ENCODE measurements at regions not wholly inside any gene's neighbourhood (a gene's known extent, or its start where the extent isn't known, plus 50 kb on each side); places are given as distances from the start of the nearest gene placed in this dataset.

DNA sequence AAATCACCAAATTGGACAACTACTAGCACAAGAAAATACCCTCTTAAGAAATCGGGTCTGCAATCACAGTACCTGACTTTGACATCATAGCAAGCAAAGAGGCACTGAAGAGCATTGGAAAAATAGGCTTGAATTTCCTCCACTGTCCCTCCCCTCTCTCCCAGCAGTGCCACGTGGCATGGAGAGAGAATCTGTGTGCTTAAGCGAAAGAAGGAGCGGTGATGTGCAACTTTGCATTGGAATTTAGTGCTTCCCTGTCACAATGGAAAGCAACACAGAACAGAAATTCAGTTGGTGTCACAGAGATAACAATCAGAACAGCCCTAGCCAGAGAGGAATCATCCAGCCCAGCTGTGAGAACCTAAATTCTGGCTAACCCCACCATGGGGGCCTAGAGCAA lies 207.5 kb upstream of the SLITRK3 start:
- no peak for TF ChIP-seq EZH2 (IDR thresholded peaks at IDR 0.05; ENCODE audit: low read length, unreplicated experiment)
- TF ChIP-seq, protein P1, sequence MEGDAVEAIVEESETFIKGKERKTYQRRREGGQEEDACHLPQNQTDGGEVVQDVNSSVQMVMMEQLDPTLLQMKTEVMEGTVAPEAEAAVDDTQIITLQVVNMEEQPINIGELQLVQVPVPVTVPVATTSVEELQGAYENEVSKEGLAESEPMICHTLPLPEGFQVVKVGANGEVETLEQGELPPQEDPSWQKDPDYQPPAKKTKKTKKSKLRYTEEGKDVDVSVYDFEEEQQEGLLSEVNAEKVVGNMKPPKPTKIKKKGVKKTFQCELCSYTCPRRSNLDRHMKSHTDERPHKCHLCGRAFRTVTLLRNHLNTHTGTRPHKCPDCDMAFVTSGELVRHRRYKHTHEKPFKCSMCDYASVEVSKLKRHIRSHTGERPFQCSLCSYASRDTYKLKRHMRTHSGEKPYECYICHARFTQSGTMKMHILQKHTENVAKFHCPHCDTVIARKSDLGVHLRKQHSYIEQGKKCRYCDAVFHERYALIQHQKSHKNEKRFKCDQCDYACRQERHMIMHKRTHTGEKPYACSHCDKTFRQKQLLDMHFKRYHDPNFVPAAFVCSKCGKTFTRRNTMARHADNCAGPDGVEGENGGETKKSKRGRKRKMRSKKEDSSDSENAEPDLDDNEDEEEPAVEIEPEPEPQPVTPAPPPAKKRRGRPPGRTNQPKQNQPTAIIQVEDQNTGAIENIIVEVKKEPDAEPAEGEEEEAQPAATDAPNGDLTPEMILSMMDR (conservative IDR thresholded peaks at IDR 0.05; ENCODE audit: low read depth, low read length): no peak
- TF ChIP-seq EZH2phosphoT487 (IDR thresholded peaks at IDR 0.05; ENCODE audit: borderline replicate concordance, low read length): no peak
- Histone ChIP-seq H3K9me2 (replicated peaks; ENCODE audit: low read length) (no peaks in the 10 kb centered on the region), H3K9ac (ENCODE audit: low read length) (no peak overlapping the region), H3K9me3 (ENCODE audit: low read length) (no peaks in the 10 kb centered on the region), H3K4me1 (ENCODE audit: insufficient read depth, low read length) (no peaks in the 10 kb centered on the region), H3F3A (ENCODE audit: low read length, unreplicated experiment) (no peaks in the 10 kb centered on the region), H3K27ac (ENCODE audit: low read length) (no peak overlapping the region), H3K27me3 (ENCODE audit: low read length) (no peaks in the 10 kb centered on the region), H3K4me2 (ENCODE audit: low read length) (no peak overlapping the region), H3K36me3 (ENCODE audit: low read depth, low read length) (no peaks in the 10 kb centered on the region), H3K4me3 (ENCODE audit: low read length) (no peak overlapping the region), H4K20me1 (ENCODE audit: low read length) (no peaks in the 10 kb centered on the region), H2AFZ (ENCODE audit: low read length) (no peak overlapping the region), H3K79me2 (ENCODE audit: low read length) (no peaks in the 10 kb centered on the region)
- ATAC-seq (no peak), DNase-seq (no peak)
- no TSS peak for BruUV-seq (replicated peaks)
- CTCF ChIA-PET: no interaction called here
- intact Hi-C loops (cut with micrococcal nuclease): no loop called here
- POLR2A ChIA-PET (ENCODE audit: unreplicated experiment): no interaction called here

DNA sequence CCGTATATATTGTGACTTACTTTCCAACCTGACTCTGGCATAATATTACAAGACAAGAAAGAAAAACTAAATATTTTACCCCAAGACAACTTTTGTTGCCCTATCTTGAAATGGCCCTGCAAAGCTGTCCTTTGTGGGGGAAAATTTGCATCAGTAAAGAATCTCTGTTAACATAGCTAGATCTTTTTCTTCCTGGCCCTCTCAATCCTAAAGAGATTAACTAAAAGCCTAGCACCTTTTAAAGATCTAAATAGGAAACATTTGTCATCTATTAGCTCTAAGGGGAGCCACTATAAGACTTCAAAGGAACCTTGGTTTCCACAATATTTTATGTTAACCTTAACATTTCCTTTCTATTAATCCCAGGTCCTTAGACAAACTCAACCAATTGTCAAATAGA lies 199.0 kb upstream of the SLITRK3 start:
- no peak for DNase-seq
- BruUV-seq (replicated peaks): no TSS peak

DNA sequence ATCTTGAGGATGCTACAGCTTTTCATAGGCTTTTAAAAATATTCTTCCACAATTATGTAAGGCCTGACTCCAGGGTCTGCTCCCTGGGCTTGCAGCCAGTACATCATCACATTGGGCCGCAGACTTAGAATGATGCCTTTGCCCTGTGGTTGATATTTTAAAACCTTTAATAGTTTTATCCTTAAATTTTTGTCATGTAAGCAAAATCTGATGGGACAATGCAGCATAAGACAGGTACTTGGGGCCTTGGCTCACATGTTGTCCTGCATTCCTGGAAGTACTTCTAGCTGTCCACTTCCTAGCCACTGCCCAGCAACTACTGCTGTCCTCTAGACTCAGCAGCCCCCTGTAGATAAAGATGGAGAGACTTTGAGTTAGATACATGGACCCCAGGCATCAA lies 197.3 kb upstream of the SLITRK3 start:
- H3K79me2 ChIP-seq (ENCODE audit: low read length): no peaks in the 10 kb centered on the region
- no peak overlapping the region for H3K27ac ChIP-seq (ENCODE audit: low read length)
- ChIA-PET CTCF (no interaction called here), POLR2A (ENCODE audit: unreplicated experiment) (no interaction called here)
- H3K36me3 ChIP-seq (ENCODE audit: low read depth, low read length): no peaks in the 10 kb centered on the region
- H4K20me1 ChIP-seq (ENCODE audit: low read length): no peaks in the 10 kb centered on the region
- DNase-seq (no peak), ATAC-seq (no peak)
- no peak overlapping the region for H3K4me2 ChIP-seq (ENCODE audit: low read length)
- no peak overlapping the region for H2AFZ ChIP-seq (ENCODE audit: low read length)
- BruUV-seq (replicated peaks): no TSS peak
- no peaks in the 10 kb centered on the region for H3K4me1 ChIP-seq (ENCODE audit: insufficient read depth, low read length)
- H3K9ac ChIP-seq (ENCODE audit: low read length): no peak overlapping the region
- no peaks in the 10 kb centered on the region for H3K9me2 ChIP-seq (replicated peaks; ENCODE audit: low read length)
- H3F3A ChIP-seq (ENCODE audit: low read length, unreplicated experiment): no peaks in the 10 kb centered on the region
- no peak overlapping the region for H3K4me3 ChIP-seq (ENCODE audit: low read length)
- no peaks in the 10 kb centered on the region for H3K9me3 ChIP-seq (ENCODE audit: low read length)
- intact Hi-C loops (cut with micrococcal nuclease): no loop called here
- no peaks in the 10 kb centered on the region for H3K27me3 ChIP-seq (ENCODE audit: low read length)
- TF ChIP-seq EZH2 (IDR thresholded peaks at IDR 0.05; ENCODE audit: low read length, unreplicated experiment) (no peak), EZH2phosphoT487 (IDR thresholded peaks at IDR 0.05; ENCODE audit: borderline replicate concordance, low read length) (no peak)
- TF ChIP-seq, protein P1 (conservative IDR thresholded peaks at IDR 0.05; ENCODE audit: low read depth, low read length): no peak

More for the DNA sequence above, 199.0 kb upstream of the SLITRK3 start:
- CTCF ChIA-PET: no interaction called here
- no peaks in the 10 kb centered on the region for H3K4me1 ChIP-seq (ENCODE audit: insufficient read depth, low read length)
- POLR2A ChIA-PET (ENCODE audit: unreplicated experiment): no interaction called here
- intact Hi-C loops (cut with micrococcal nuclease): no loop called here
- no peak overlapping the region for H2AFZ ChIP-seq (ENCODE audit: low read length)
- H3K9ac ChIP-seq (ENCODE audit: low read length): no peak overlapping the region
- no peaks in the 10 kb centered on the region for H3K9me2 ChIP-seq (replicated peaks; ENCODE audit: low read length)
- TF ChIP-seq EZH2 (IDR thresholded peaks at IDR 0.05; ENCODE audit: low read length, unreplicated experiment) (no peak), EZH2phosphoT487 (IDR thresholded peaks at IDR 0.05; ENCODE audit: borderline replicate concordance, low read length) (no peak)
- TF ChIP-seq, protein P1 (conservative IDR thresholded peaks at IDR 0.05; ENCODE audit: low read depth, low read length): no peak
- H3K4me2 ChIP-seq (ENCODE audit: low read length): no peak overlapping the region
- no peaks in the 10 kb centered on the region for H3K9me3 ChIP-seq (ENCODE audit: low read length)
- no peaks in the 10 kb centered on the region for H3F3A ChIP-seq (ENCODE audit: low read length, unreplicated experiment)
- no peaks in the 10 kb centered on the region for H3K36me3 ChIP-seq (ENCODE audit: low read depth, low read length)
- H3K79me2 ChIP-seq (ENCODE audit: low read length): no peaks in the 10 kb centered on the region
- ATAC-seq: no peak
- no peaks in the 10 kb centered on the region for H4K20me1 ChIP-seq (ENCODE audit: low read length)
- H3K27ac ChIP-seq (ENCODE audit: low read length): no peak overlapping the region
- H3K4me3 ChIP-seq (ENCODE audit: low read length): no peak overlapping the region
- H3K27me3 ChIP-seq (ENCODE audit: low read length): no peaks in the 10 kb centered on the region

All from PC-3 (cell line).